Fibroblast of pulmonary artery (primary cell): ENCODE measurements at regions not wholly inside any gene's neighbourhood (a gene's known extent, or its start where the extent isn't known, plus 50 kb on each side); places are given as distances from the start of the nearest gene placed in this dataset.

ENCODE experiments used
- DNase-seq: peaks from one replicate; pipeline ENCODE4 v3.0.0-alpha.2; 2010; ENCODE audit warnings: low read depth
- H3K4me3 ChIP-seq: replicated peaks from 2 replicates; pipeline ENCODE4 v1.5.1; 2011; ENCODE audit warnings: low read depth, mild to moderate bottlenecking, control low read depth, low read length, moderate library complexity
- TF ChIP-seq, protein P1 (sequence below): IDR thresholded peaks from 2 replicates; pipeline ENCODE4 v1.5.1; 2011; ENCODE audit warnings: mild to moderate bottlenecking, control low read depth, low read length, inconsistent platforms; ENCODE audit errors: missing control alignments

DNA sequence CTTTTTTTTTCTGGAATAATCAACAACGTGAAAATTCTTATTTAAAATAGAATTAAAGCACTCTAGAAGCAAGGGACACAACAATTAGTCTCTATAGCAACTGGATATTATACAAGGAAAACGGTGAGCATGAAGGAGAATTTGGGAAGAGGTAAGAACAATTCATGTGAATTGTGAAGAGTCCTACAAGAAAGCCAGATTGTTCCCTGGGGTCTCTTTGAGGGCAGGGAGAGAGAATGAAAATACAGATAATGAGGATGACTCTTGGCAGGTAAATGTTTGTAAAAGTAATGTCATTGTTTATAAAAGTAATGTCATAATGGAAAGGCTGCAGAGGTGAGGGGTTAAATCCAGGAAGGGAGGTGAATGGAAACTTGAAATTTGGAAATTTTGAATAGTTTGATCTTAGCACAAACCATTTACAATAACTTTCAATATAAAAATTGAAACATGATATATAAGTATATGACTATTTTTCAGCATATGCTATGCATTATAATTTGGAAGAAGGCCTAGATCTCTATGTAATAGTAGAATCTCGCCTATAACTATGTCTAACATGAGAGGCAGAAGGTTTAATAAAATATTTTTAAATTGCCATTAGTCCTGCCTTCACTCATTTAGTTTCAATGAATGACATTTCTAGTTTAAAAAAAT lies 378.8 kb upstream of the DCN start:
- no peak for DNase-seq
- H3K4me3 ChIP-seq = no peak overlapping the region
- TF ChIP-seq, protein P1, sequence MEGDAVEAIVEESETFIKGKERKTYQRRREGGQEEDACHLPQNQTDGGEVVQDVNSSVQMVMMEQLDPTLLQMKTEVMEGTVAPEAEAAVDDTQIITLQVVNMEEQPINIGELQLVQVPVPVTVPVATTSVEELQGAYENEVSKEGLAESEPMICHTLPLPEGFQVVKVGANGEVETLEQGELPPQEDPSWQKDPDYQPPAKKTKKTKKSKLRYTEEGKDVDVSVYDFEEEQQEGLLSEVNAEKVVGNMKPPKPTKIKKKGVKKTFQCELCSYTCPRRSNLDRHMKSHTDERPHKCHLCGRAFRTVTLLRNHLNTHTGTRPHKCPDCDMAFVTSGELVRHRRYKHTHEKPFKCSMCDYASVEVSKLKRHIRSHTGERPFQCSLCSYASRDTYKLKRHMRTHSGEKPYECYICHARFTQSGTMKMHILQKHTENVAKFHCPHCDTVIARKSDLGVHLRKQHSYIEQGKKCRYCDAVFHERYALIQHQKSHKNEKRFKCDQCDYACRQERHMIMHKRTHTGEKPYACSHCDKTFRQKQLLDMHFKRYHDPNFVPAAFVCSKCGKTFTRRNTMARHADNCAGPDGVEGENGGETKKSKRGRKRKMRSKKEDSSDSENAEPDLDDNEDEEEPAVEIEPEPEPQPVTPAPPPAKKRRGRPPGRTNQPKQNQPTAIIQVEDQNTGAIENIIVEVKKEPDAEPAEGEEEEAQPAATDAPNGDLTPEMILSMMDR = no peak

DNA sequence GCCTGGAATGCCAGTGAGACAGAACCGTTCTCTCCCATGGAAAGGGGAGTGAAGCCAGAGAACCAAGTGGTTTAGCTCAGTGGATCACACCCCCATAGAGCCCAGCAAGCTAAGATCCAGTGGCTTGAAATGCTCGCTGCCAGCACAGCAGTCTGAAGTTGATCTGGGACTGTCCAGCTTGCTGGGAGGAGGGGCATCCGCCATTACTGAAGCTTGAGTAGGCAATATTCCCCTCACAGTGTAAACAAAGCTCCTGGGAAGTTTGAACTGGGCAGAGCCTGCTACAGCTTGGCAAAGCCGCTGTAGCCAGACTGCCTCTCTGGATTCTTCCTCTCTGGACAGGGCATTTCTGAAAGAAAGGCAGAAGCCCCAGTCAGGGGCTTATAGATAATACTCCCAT lies 374.3 kb upstream of the DCN start:
- TF ChIP-seq, protein P1 = no peak
- H3K4me3 ChIP-seq = no peak overlapping the region
- DNase-seq = no peak

DNA sequence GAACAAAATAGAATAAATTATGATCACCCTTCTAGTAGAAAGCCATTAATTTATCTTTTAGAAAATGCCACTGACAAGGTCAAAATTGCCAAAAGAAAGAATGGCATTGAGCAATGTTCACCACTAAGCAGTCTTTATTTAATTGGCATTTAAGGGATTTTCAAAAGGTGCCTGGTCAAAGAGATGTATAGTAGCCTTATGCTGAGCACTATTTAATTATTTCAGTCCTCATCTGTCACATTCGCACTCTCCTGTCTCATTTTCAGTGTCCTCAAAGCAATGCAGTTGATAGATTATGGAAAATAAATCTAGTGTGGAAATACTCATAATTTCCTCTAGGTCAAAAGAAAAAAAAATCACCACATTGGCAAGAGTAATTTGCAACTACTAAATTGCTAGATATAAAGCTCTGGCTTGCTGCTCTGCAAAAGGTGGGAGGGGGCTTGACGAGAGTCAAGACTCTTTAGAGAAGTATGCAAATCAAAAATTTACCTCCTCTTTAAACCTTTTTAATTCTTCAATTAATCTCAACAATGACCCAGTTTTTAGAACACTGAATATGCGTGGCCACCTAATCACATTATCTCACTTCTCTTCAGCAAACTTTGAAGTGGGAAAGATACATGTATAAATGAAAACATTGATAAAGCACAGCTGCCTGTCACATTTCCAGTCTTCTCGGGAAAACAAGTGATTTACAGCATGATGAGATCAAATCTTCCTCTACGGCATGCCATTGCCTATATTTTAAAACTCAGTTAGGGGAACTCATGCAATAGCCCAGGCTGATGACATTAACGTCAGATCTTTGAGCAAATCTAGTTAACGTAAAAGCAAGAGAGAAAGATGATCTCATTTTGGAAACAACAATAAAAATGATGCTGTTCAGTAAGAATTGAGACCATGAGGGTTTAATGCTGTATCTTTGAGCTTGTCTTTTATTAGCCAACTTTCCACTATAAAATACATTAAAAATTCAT lies 373.1 kb upstream of the DCN start:
- no peak overlapping the region for H3K4me3 ChIP-seq
- DNase-seq = no peak
- TF ChIP-seq, protein P1 = no peak

DNA sequence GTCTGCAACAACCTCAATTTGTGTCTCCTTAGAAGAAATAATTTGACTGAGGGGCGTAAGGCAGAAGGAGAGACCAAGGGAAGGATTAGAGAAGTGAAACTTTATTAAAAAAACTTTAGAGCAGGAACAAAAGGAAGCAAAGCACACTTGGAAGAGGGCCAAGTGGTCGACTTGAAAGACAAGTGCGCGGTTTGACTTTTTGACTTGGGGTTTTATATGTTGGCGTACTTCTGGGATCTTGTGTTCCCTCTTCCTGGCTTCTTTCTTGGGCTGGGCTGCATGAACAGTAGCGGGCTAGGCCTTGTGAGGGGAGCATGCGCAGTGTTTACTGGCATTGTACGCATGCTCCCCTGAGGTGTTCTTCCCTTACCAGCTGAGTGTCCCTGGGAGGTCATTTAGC lies 369.3 kb upstream of the DCN start:
- no peak for DNase-seq
- H3K4me3 ChIP-seq = no peak overlapping the region
- TF ChIP-seq, protein P1 = no peak

DNA sequence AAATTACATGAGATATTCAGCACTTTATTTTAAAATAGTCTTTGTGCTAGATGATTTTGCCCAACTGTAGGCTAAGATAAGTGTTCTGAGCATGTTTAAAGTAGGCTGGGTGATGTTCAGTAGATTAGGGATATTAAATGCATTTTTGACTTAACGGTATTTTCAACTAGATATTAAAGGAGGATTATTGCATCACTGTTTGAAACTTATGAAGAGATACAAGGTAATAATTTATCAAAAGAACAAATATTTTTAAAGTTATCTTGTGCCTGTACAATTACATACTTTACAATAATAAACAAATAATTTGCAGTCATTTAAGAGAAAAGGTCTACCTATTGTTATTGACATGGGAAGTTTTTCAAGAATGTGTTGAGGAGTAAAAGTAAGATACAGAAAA lies 368.6 kb upstream of the DCN start:
- TF ChIP-seq, protein P1 = no peak
- no peak overlapping the region for H3K4me3 ChIP-seq
- DNase-seq = no peak

DNA sequence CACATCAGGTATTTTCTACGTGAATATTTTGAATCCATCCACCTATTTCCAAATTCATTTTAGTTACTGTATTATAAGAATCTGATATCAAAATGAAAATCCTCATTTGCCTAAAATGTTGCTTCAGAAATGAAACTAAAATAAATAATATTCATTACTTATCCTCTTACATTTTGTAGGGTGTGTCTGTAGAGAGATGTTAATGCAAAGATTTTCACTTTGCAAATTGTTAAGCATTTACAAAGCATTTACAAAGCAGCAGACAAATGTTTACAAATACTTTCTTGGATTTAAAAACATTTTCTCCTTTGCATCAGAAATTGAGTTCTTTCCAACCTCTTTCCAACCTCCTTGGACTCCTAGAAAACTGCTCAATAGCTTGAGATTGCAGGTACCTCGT lies 360.0 kb upstream of the DCN start:
- DNase-seq = no peak
- no peak overlapping the region for H3K4me3 ChIP-seq
- TF ChIP-seq, protein P1 = no peak

DNA sequence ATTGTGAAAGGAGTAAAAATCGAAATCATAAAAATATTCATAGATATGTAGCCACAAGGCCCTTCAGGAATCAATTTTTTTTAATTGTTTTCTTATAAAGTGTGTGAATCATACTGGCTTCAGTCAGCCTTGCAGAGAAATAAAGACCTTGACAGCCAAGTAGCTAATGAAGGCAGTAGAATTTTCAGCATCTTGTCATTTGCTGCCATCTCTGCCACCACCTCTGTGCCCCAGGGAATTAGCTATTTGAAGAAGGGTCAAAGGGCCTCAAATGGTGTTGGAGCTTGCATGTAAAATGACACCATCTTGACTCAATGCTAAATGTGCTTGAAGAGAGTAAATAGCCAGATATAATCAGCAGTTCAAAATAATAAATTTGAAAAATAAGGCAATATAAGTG lies 359.4 kb upstream of the DCN start:
- no peak for DNase-seq
- TF ChIP-seq, protein P1 = no peak
- no peak overlapping the region for H3K4me3 ChIP-seq
